ENCODE measurements at regions not wholly inside any gene's neighbourhood (a gene's known extent, or its start where the extent isn't known, plus 50 kb on each side); places are given as distances from the start of the nearest gene placed in this dataset.

DNA sequence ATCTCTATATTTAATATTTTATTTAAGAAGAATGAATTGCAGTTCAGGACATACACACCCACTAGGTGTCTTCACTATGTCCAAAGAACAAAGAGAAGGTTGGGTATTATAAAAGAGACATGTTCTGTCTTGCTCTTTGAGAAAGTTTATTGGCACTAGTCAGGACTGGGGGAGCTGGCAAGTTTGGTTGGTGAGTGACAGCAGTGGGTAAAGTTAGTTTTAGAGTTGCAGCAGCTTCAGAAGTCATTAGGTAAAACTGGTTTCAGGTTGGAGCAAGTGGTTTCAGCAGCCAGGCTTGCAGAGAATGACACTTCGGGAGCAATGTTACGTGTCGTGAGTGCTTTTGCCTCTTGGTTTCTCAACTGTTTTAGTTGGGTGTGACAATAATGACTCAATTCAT is 142.2 kb upstream of the HS3ST3A1 start:
- Mint-ChIP-seq H3K4me1 (ENCODE audit: unreplicated experiment) (no peaks in the 10 kb centered on the region), H3K27me3 (ENCODE audit: unreplicated experiment) (peaks cover 2% of the 10 kb centered on the region), H3K9me3 (ENCODE audit: unreplicated experiment) (no peaks in the 10 kb centered on the region), H3K27ac (ENCODE audit: unreplicated experiment) (no peak overlapping the region), H3K36me3 (ENCODE audit: low read depth, unreplicated experiment) (no peaks in the 10 kb centered on the region), H3K4me3 (ENCODE audit: unreplicated experiment) (no peak overlapping the region)
- TF ChIP-seq, protein P1, sequence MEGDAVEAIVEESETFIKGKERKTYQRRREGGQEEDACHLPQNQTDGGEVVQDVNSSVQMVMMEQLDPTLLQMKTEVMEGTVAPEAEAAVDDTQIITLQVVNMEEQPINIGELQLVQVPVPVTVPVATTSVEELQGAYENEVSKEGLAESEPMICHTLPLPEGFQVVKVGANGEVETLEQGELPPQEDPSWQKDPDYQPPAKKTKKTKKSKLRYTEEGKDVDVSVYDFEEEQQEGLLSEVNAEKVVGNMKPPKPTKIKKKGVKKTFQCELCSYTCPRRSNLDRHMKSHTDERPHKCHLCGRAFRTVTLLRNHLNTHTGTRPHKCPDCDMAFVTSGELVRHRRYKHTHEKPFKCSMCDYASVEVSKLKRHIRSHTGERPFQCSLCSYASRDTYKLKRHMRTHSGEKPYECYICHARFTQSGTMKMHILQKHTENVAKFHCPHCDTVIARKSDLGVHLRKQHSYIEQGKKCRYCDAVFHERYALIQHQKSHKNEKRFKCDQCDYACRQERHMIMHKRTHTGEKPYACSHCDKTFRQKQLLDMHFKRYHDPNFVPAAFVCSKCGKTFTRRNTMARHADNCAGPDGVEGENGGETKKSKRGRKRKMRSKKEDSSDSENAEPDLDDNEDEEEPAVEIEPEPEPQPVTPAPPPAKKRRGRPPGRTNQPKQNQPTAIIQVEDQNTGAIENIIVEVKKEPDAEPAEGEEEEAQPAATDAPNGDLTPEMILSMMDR (IDR thresholded peaks at IDR 0.05; ENCODE audit: unreplicated experiment), result no peak
- DNase-seq (ENCODE audit: low spot score), result no peak

DNA sequence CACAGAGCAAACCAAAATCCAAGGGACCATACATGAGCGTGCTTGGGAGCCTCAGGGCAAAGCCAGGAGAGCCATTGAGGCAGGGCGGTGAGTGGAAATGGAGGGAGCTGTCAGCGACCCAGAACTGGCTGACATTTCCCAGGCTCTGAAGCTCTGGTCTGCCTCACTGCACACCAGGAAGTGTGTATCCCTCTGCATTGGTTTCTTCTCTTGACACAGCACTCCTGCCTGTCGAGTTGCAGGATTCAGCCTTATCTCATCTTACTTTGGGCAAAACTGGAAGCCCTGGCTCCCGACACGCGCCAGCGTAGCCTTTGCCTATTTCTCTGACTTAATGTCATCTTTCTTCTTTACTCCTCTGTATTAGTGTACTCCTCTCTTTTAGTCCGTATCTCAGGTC is 144.7 kb upstream of the HS3ST3A1 start:
- no peaks in the 10 kb centered on the region for H3K36me3 Mint-ChIP-seq (ENCODE audit: low read depth, unreplicated experiment)
- H3K27ac Mint-ChIP-seq (ENCODE audit: unreplicated experiment), result no peak overlapping the region
- TF ChIP-seq, protein P1 (IDR thresholded peaks at IDR 0.05; ENCODE audit: unreplicated experiment), result no peak
- no peak for DNase-seq (ENCODE audit: low spot score)
- H3K9me3 Mint-ChIP-seq (ENCODE audit: unreplicated experiment), result no peaks in the 10 kb centered on the region
- no peaks in the 10 kb centered on the region for H3K27me3 Mint-ChIP-seq (ENCODE audit: unreplicated experiment)
- H3K4me3 Mint-ChIP-seq (ENCODE audit: unreplicated experiment), result no peak overlapping the region
- H3K4me1 Mint-ChIP-seq (ENCODE audit: unreplicated experiment), result no peaks in the 10 kb centered on the region

DNA sequence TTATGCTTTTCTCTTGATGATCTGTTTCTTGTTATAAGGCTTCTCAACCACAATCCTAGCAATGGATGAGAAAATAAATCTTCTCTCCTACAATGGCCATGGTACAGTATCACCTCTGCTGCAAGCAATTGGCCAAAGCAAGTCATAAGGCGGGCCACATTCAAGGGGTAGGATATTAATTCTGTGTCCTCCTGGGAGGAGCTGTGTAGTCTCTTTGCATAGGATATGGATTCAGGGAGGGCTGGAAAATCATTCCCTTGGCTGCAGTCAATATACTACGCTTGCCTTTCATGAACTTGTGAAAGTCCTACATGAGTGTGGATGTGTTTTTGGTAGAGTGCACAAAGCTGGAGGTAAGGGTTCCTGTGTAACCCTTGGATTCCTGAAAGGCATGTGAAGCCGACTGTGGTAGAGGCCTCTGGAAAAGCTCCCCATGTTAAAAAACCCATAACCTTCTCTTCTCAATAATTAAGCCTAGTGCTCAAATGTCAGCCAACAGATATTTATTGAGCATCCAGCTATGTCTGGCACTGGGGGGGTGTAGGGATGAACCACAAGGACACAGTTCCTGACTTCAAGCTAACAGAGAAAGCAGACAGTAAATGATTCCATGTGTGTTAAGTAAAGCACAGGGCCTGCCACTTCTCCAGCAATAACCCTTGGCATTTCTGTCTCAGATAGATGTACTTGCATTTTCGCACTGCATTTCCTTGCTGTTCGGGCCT is 147.6 kb upstream of the HS3ST3A1 start:
- no peak for DNase-seq (ENCODE audit: low spot score)
- no peaks in the 10 kb centered on the region for H3K9me3 Mint-ChIP-seq (ENCODE audit: unreplicated experiment)
- H3K27ac Mint-ChIP-seq (ENCODE audit: unreplicated experiment), result no peak overlapping the region
- no peaks in the 10 kb centered on the region for H3K36me3 Mint-ChIP-seq (ENCODE audit: low read depth, unreplicated experiment)
- H3K27me3 Mint-ChIP-seq (ENCODE audit: unreplicated experiment), result no peaks in the 10 kb centered on the region
- TF ChIP-seq, protein P1 (IDR thresholded peaks at IDR 0.05; ENCODE audit: unreplicated experiment), result no peak
- no peak overlapping the region for H3K4me3 Mint-ChIP-seq (ENCODE audit: unreplicated experiment)
- no peaks in the 10 kb centered on the region for H3K4me1 Mint-ChIP-seq (ENCODE audit: unreplicated experiment)

DNA sequence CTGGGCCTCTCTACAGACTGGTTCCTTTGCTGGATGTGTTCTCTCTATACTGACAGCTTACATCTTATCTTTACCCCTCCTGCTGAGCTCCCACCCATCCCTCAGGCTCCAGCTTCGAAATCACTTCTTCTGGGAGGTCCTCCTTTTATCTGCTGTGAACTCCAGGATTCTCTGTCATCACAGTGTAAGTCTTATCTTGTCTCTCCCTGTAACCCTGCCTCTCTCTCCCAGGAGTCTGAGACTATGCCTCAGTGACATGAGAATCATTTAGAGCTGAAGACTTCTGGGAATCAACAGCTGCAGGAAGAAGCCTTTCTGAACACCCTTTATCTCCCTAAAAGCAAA is 148.1 kb upstream of the HS3ST3A1 start:
- no peak overlapping the region for H3K27ac Mint-ChIP-seq (ENCODE audit: unreplicated experiment)
- no peak for DNase-seq (ENCODE audit: low spot score)
- no peaks in the 10 kb centered on the region for H3K36me3 Mint-ChIP-seq (ENCODE audit: low read depth, unreplicated experiment)
- no peaks in the 10 kb centered on the region for H3K27me3 Mint-ChIP-seq (ENCODE audit: unreplicated experiment)
- no peaks in the 10 kb centered on the region for H3K9me3 Mint-ChIP-seq (ENCODE audit: unreplicated experiment)
- H3K4me1 Mint-ChIP-seq (ENCODE audit: unreplicated experiment), result no peaks in the 10 kb centered on the region
- TF ChIP-seq, protein P1 (IDR thresholded peaks at IDR 0.05; ENCODE audit: unreplicated experiment), result no peak
- no peak overlapping the region for H3K4me3 Mint-ChIP-seq (ENCODE audit: unreplicated experiment)

DNA sequence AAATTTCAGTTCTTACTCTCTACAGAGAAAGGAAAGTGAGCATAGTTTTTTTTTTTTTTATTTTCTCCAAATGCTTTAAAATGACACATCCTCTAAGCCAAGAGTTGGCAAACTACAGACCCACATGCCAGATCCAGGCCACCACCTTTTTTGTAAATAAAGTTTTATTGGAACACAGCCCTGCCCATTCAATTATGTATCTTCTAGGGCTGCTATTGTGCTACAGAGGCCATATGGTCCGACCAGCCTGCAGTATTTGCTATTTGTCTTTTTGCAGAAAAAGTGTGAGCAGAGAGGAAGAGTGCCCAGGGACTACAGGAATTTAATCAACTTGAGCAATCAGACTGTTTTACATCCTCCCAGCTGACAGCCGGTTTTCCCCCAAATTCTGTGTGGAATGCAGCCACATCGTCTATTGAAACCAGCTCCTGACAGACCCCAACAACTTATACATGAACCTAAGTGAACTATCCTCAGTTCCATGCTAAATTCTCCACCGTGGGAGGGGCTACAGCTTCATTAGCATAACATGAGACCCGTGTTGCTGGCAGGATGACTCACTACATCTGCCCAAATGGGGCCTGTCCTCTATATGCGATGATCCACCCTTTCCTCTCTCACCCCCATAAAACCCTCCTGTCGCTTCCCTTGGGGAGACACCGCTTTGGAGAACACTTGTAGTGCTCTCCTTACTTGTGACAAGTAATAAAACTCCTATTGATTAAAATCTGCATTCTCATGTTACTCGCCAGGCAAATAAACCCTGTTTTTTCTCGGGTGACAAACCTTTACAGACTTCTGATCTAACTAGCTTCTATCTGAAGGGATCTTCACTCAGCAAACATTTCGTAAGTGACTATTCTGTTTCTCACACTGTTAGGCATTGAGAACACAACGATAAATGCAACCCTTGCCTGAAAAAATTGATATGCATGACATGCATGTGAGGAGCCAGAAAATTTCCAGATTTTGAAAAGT is 149.4 kb upstream of the HS3ST3A1 start:
- DNase-seq (ENCODE audit: low spot score), result no peak
- TF ChIP-seq, protein P1 (IDR thresholded peaks at IDR 0.05; ENCODE audit: unreplicated experiment), result no peak
- no peaks in the 10 kb centered on the region for H3K36me3 Mint-ChIP-seq (ENCODE audit: low read depth, unreplicated experiment)
- no peaks in the 10 kb centered on the region for H3K4me1 Mint-ChIP-seq (ENCODE audit: unreplicated experiment)
- H3K27me3 Mint-ChIP-seq (ENCODE audit: unreplicated experiment), result no peaks in the 10 kb centered on the region
- no peak overlapping the region for H3K4me3 Mint-ChIP-seq (ENCODE audit: unreplicated experiment)
- no peak overlapping the region for H3K27ac Mint-ChIP-seq (ENCODE audit: unreplicated experiment)
- no peaks in the 10 kb centered on the region for H3K9me3 Mint-ChIP-seq (ENCODE audit: unreplicated experiment)
